Suprapubic skin (tissue), 4 donors: ENCODE measurements at regions not wholly inside any gene's neighbourhood (a gene's known extent, or its start where the extent isn't known, plus 50 kb on each side); places are given as distances from the start of the nearest gene placed in this dataset.

ENCODE experiments used
- DNase-seq, 2 donors: peaks; one replicate each; pipeline ENCODE4 v3.0.0-alpha.2; 2019; ENCODE audit warnings: low spot score in 2 of 2
- H3K27ac ChIP-seq: fragments of 200-600 bp; sonication (generic); one replicate; pipeline ENCODE4 v1.5.1; 2019
- H3K27me3 ChIP-seq: fragments of 200-600 bp; sonication (generic); one replicate; pipeline ENCODE4 v1.5.1; 2019
- H3K36me3 ChIP-seq: fragments of 200-600 bp; sonication (generic); one replicate; pipeline ENCODE4 v1.5.1; 2019
- H3K4me1 ChIP-seq: fragments of 200-600 bp; sonication (generic); one replicate; pipeline ENCODE4 v1.5.1; 2019
- H3K4me3 ChIP-seq: fragments of 200-600 bp; sonication (generic); one replicate; pipeline ENCODE4 v1.5.1; 2019; ENCODE audit warnings: mild to moderate bottlenecking
- H3K9me3 ChIP-seq: fragments of 200-600 bp; sonication (generic); one replicate; pipeline ENCODE4 v1.5.1; 2019
- CTCF ChIP-seq, 2 donors: fragments of 200-600 bp in 1 of 2; fragments of 450-650 bp in 1 of 2; sonication (generic) in 1 of 2; IDR thresholded peaks; one replicate each; pipeline ENCODE4 v1.5.1; 2016 to 2019; ENCODE audit warnings: antibody characterized with exemption in 2 of 2, mild to moderate bottlenecking in 1 of 2, moderate library complexity in 1 of 2
- EP300 ChIP-seq: sonication (generic); formaldehyde crosslinking; IDR thresholded peaks from one replicate; pipeline ENCODE4 v1.6.1; 2017; ENCODE audit warnings: antibody characterized with exemption
- POLR2A ChIP-seq, 2 donors: fragments of 450-650 bp; IDR thresholded peaks; one replicate each; pipeline ENCODE4 v1.6.1; 2017; ENCODE audit warnings: antibody characterized with exemption in 2 of 2, mild to moderate bottlenecking in 2 of 2, moderate library complexity in 2 of 2
- POLR2AphosphoS5 ChIP-seq, 3 donors: sonication (generic); formaldehyde crosslinking; IDR thresholded peaks; one replicate each; pipeline ENCODE4 v1.6.1; 2017; ENCODE audit warnings: antibody characterized with exemption in 3 of 3
- WGBS: methylation state at CpG from one replicate; pipeline ENCODE4 v1.1.5; 2018; 5-methylcytosine and 5-hydroxymethylcytosine counted together

GRCh38 chr2:15778529-15779219, 161.7 kb upstream of the MYCN start:
- WGBS, result 96% methylated on average over 6 of the region's 7 CpGs
- no peak overlapping the region for H3K27ac ChIP-seq
- no peaks in the 10 kb centered on the region for H3K36me3 ChIP-seq
- TF ChIP-seq POLR2AphosphoS5 (IDR thresholded peaks at IDR 0.05), result no peak
- TF ChIP-seq POLR2A (IDR thresholded peaks at IDR 0.05), result no peak
- no peaks in the 10 kb centered on the region for H3K9me3 ChIP-seq
- no peak overlapping the region for H3K4me3 ChIP-seq
- peaks cover 9% of the 10 kb centered on the region for H3K27me3 ChIP-seq
- DNase-seq, result no peak
- no peaks in the 10 kb centered on the region for H3K4me1 ChIP-seq

- no peaks in the 10 kb centered on the region for H3K9me3 ChIP-seq
- 92% methylated on average over 7 of the region's 7 CpGs for WGBS
- DNase-seq, result no peak
- no peaks in the 10 kb centered on the region for H3K4me1 ChIP-seq
- no peak overlapping the region for H3K4me3 ChIP-seq
- peaks cover 18% of the 10 kb centered on the region for H3K27me3 ChIP-seq
- H3K27ac ChIP-seq, result no peak overlapping the region
- TF ChIP-seq CTCF (IDR thresholded peaks at IDR 0.05) (no peak), POLR2A (IDR thresholded peaks at IDR 0.05) (no peak), EP300 (no peak), POLR2AphosphoS5 (IDR thresholded peaks at IDR 0.05) (no peak)
- no peaks in the 10 kb centered on the region for H3K36me3 ChIP-seq
Observed at GRCh38 chr2:15779381-15780041, 160.8 kb upstream of the MYCN start.

GRCh38 chr2:15780234-15780633, 160.1 kb upstream of the MYCN start:
- TF ChIP-seq POLR2A (IDR thresholded peaks at IDR 0.05) (no peak), EP300 (no peak), POLR2AphosphoS5 (IDR thresholded peaks at IDR 0.05) (no peak), CTCF (IDR thresholded peaks at IDR 0.05) (no peak)
- H3K4me1 ChIP-seq, result no peaks in the 10 kb centered on the region
- no peaks in the 10 kb centered on the region for H3K36me3 ChIP-seq
- H3K9me3 ChIP-seq, result no peaks in the 10 kb centered on the region
- no peak overlapping the region for H3K27ac ChIP-seq
- H3K27me3 ChIP-seq, result peaks cover 25% of the 10 kb centered on the region
- no peak overlapping the region for H3K4me3 ChIP-seq
- 73% methylated on average over 7 of the region's 7 CpGs for WGBS
- no peak for DNase-seq

GRCh38 chr2:15780912-15781574, 159.3 kb upstream of the MYCN start:
- H3K27ac ChIP-seq, result no peak overlapping the region
- TF ChIP-seq EP300, result no peak
- H3K4me3 ChIP-seq, result no peak overlapping the region
- peaks cover 30% of the 10 kb centered on the region for H3K27me3 ChIP-seq
- H3K36me3 ChIP-seq, result no peaks in the 10 kb centered on the region
- no peaks in the 10 kb centered on the region for H3K4me1 ChIP-seq
- WGBS, result 73% methylated on average over 9 of the region's 9 CpGs
- no peak for DNase-seq
- H3K9me3 ChIP-seq, result no peaks in the 10 kb centered on the region

- TF ChIP-seq POLR2AphosphoS5 (IDR thresholded peaks at IDR 0.05) (no peak), CTCF (IDR thresholded peaks at IDR 0.05) (no peak), EP300 (no peak), POLR2A (IDR thresholded peaks at IDR 0.05) (no peak)
- Histone ChIP-seq H3K4me1 (no peaks in the 10 kb centered on the region), H3K4me3 (no peak overlapping the region), H3K27ac (no peak overlapping the region), H3K27me3 (peaks cover 30% of the 10 kb centered on the region), H3K36me3 (no peaks in the 10 kb centered on the region), H3K9me3 (no peaks in the 10 kb centered on the region)
- whole genome bisulfite sequencing, result 57% methylated on average over 16 of the region's 16 CpGs
- DNase-seq, result no peak
Observed at GRCh38 chr2:15782009-15782751, 158.2 kb upstream of the MYCN start.
